ENCODE measurements at regions not wholly inside any gene's neighbourhood (a gene's known extent, or its start where the extent isn't known, plus 50 kb on each side); places are given as distances from the start of the nearest gene placed in this dataset.

DNA sequence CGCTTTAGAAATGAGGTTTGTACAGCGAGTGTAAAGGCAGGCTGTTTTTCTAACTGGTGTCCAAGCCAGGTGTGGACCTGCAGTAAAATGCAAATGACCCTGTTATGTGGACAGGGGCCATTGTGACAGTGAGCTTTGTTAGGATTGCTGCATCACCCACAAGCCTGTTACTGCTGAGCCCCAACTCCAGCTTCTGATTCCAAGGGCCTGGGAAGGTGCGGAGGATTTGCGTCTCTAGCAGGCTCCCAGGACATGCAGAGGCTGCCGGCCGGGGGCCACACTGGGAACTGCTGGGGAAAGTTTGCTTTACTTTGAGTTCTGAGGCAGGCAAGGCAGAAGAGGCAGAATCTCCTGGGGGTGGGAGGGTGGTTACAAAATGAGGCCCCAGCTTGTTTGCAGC lies 164.1 kb downstream of the GLI2 start:
- TF ChIP-seq RAD21 (conservative IDR thresholded peaks at IDR 0.05 in 1 of 2, IDR thresholded peaks at IDR 0.05 in 1 of 2) (no peak), MAFK (IDR thresholded peaks at IDR 0.05; ENCODE audit: partially characterized antibody) (no peak), NFE2L2 (conservative IDR thresholded peaks at IDR 0.05; ENCODE audit: low read length) (no peak), HOXA7 (CRISPR knock-in tag; IDR thresholded peaks at IDR 0.05) (no peak), KDM1A (IDR thresholded peaks at IDR 0.05; ENCODE audit: low read depth) (no peak), CEBPB (IDR thresholded peaks at IDR 0.05) (no peak), RCOR1 (IDR thresholded peaks at IDR 0.05; ENCODE audit: low read depth, low read length) (no peak), PHF8 (IDR thresholded peaks at IDR 0.05; ENCODE audit: borderline replicate concordance, low read depth) (no peak)
- TF ChIP-seq, protein P1, sequence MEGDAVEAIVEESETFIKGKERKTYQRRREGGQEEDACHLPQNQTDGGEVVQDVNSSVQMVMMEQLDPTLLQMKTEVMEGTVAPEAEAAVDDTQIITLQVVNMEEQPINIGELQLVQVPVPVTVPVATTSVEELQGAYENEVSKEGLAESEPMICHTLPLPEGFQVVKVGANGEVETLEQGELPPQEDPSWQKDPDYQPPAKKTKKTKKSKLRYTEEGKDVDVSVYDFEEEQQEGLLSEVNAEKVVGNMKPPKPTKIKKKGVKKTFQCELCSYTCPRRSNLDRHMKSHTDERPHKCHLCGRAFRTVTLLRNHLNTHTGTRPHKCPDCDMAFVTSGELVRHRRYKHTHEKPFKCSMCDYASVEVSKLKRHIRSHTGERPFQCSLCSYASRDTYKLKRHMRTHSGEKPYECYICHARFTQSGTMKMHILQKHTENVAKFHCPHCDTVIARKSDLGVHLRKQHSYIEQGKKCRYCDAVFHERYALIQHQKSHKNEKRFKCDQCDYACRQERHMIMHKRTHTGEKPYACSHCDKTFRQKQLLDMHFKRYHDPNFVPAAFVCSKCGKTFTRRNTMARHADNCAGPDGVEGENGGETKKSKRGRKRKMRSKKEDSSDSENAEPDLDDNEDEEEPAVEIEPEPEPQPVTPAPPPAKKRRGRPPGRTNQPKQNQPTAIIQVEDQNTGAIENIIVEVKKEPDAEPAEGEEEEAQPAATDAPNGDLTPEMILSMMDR (IDR thresholded peaks at IDR 0.05) = no peak
